ENCODE measurements at regions not wholly inside any gene's neighbourhood (a gene's known extent, or its start where the extent isn't known, plus 50 kb on each side); places are given as distances from the start of the nearest gene placed in this dataset.

- Histone ChIP-seq H3K4me3 (no peak overlapping the region), H3K27ac (no peak overlapping the region)
These were observed 301.9 kb downstream of the GPAT3 start for GRCh38 chr4:83837614-83838308.

DNA sequence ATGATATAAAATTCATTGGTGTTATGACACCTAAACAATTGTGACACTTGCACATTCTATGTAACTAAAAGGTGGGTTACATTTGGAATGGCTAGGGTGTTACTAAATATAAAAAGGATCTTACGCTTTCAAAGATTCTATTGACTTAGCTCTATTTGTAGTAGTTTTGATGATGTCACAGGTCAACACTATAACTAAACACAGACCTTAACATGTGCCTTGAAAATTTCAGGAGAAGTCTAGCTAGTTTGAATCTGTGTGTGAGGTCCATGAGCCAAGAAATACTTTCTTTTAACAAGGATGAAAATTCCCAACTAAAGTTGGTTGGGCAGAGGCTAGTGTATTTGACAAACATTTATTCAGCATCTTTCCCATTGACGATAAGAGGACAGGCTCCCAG is 298.0 kb downstream of the GPAT3 start:
- H3K4me3 ChIP-seq: no peak overlapping the region
- no peak overlapping the region for H3K27ac ChIP-seq

DNA sequence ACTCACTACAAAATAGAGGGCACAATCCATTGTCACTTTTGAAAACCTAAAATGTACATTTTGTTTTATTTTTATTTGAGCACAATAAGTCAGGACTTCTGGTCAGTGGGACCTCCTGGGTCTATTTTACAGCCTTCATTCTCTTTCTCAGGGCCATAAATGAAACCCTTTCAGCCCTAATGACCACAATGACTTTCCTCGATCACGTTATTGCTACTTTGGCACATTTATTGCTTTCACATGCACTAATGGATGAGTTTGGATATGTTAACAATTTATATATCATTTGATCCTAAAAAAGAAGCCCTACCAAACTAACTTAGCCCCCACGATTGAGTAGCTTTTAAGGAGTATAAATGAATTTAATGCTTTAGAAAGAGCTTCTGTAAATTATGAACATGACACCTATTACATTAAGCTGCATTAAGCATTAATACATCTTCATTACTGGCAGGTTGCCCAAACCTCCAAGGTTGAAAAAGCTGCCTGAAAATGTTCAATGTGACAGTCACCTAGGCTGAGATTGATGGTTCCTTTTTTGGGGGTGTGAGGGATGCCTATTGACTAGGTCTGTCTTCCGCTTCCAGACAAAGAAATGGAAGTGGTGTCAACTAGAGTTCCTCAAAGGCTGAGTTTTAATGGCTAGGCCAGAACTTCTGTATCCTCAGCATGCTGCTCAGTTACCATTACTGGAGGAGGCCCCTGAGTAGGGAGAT is 296.4 kb downstream of the GPAT3 start:
- Histone ChIP-seq H3K4me3 (no peak overlapping the region), H3K27ac (no peak overlapping the region)

GRCh38 chr4:83831588-83831987 is 295.7 kb downstream of the GPAT3 start:
- Histone ChIP-seq H3K27ac (no peak overlapping the region), H3K4me3 (no peak overlapping the region)

DNA sequence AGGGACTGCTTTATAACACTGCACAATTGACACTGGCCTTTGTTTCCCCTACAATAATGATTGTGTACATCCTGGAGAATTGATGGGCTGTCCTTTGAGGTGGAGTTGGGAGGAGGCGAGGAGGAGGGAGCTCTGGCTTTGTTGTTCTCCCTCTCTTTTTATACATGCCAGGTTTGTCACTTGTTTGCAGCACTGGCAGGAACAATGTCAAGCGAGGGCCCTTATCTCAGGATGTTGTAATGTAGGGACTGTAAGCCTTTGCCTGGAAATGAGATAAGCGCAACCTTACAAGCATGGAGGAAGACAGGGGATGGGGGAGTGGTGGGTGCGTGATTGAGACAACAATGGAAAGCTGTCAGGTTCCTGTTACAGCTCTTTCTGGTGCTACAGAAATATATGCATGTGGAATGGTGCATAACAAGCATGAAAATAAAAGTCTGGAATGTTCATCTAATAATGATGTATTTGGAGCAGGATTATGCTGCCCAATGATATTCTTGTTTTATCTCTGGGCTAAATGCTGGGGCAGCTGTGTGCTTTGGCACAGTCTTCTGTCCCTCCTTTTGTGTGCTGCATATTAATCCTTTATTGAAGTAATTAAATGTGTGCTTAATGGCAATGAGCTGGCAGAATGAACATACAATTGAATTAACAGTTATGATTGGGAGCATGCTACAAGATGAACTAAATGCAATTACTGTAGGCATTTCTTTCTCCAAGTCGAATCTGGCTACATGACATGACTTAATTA is 294.4 kb downstream of the GPAT3 start:
- Histone ChIP-seq H3K4me3 (no peak overlapping the region), H3K27ac (no peak overlapping the region)

GRCh38 chr4:83828601-83829000 is 292.7 kb downstream of the GPAT3 start:
- Histone ChIP-seq H3K4me3 (no peak overlapping the region), H3K27ac (no peak overlapping the region)

- Histone ChIP-seq H3K27ac (no peak overlapping the region), H3K4me3 (no peak overlapping the region)
These were observed 285.6 kb downstream of the GPAT3 start for GRCh38 chr4:83821493-83821892.

DNA sequence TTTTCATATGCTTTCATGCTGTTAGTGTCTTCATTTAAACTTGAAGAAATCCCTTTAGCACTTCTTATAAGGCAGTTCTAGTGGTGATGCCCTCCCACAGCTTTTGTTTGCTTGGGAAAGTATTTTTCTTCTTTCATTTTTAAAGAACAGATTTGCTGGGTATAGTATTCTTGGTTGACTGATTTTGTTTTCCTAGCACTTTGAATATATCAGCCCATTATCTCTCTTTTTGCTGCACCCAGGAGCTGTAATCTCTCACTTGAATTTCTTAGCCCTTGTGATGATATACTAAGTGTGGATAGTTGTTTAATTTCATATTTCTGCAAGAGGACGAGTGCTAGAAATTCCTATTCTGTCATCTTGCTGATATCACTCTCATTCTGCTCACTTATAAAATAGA is 283.7 kb downstream of the GPAT3 start:
- H3K27ac ChIP-seq: no peak overlapping the region
- H3K4me3 ChIP-seq: no peak overlapping the region

- Histone ChIP-seq H3K27ac (no peak overlapping the region), H3K4me3 (no peak overlapping the region)
These were observed 274.5 kb downstream of the GPAT3 start for GRCh38 chr4:83810428-83810827.

DNA sequence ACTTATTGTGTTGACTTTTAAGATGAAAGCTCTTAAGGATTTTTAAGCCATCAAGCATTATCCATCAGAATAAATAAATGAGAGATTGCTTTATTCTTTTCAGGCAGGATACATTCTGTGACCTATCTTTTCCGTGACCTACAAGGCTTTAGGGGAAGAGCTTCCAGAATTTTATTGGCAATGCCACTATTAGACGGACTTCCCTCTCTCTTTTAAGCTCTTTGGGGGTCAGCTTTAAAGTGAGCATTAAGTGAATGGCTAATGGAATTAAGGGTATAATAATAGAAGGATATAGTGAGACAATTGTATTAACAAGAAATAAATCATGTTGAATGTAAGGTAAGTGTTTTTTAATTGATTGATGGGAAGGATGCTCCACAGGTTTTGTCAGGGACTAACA is 273.7 kb downstream of the GPAT3 start:
- H3K4me3 ChIP-seq: no peak overlapping the region
- no peak overlapping the region for H3K27ac ChIP-seq

DNA sequence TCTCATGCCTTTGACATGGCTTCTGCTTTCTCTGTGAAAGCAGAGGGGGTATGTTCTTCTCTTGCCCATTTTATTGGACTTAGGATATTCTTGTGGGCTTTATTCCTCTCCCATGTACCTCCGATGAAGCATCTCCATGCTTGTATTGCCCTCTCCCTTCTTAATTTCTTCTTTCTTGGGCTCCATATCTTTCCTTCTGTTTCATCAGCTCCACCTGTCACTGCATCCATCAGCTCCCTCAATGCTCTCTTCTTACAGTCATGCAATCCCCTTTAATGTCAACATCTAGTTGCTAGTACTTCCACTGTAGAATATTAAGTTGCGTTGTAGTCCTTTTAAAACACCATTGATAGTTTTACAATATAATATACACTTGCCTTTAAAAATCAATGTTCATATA is 257.6 kb downstream of the GPAT3 start:
- Histone ChIP-seq H3K27ac (no peak overlapping the region), H3K4me3 (no peak overlapping the region)

DNA sequence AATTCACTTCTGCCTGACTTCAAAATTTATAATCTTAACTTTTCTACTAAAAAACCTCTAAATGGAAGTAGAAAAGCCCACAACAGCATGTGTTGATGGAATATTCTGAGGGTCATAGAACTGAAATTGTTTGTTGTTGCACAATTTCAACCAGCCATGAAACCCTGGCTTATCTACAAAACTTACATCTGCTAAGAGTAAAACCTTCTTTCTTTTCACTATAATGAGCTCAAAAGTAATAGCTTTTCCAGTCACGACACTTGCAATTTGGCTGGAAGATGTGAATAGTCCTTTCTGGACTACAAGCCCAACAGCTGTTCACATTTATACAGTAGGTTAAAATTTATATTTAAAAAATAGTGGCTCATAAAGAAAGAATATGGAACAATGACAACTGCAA is 250.0 kb downstream of the GPAT3 start:
- Histone ChIP-seq H3K27ac (no peak overlapping the region), H3K4me3 (no peak overlapping the region)

DNA sequence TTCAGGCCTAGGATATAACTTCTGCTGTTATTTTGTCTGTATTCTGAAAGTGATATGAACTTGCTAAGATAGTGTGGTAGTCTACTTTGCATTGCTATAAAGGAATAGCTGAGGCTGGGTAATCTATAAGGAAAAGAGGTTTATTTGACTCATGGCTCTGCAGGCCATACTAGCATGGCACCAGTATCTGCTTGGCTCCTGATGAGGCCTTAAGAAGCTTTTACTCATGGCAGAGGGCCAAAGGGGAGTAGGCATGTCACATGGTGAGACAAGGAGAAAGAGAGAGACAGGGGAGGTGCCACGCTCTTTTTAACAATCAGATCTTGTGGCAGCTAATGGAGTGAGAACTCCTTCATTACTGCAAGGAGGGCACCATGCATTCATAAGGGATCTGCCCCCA is 247.3 kb downstream of the GPAT3 start:
- H3K4me3 ChIP-seq: no peak overlapping the region
- H3K27ac ChIP-seq: no peak overlapping the region

GRCh38 chr4:83782591-83782990 is 246.7 kb downstream of the GPAT3 start:
- Histone ChIP-seq H3K27ac (no peak overlapping the region), H3K4me3 (no peak overlapping the region)

DNA sequence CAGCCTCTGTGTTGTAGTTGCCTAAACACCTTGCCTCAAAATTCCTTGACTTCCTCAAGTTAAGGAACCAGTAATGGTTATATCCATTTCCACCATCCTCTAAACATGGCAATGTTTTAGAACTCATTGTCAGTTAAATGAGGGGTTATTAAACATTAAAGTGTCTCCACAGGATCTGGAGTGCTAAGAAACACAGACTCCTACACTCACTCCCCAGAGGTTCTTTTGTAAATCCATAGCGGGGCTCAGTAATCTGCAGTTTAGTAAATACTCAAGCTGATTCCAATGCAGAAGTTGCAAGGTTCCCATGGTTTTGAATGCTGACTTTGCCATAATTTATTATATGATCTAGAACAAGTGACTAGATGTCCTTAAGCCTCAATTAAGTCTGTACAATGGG is 245.5 kb downstream of the GPAT3 start:
- no peak overlapping the region for H3K4me3 ChIP-seq

DNA sequence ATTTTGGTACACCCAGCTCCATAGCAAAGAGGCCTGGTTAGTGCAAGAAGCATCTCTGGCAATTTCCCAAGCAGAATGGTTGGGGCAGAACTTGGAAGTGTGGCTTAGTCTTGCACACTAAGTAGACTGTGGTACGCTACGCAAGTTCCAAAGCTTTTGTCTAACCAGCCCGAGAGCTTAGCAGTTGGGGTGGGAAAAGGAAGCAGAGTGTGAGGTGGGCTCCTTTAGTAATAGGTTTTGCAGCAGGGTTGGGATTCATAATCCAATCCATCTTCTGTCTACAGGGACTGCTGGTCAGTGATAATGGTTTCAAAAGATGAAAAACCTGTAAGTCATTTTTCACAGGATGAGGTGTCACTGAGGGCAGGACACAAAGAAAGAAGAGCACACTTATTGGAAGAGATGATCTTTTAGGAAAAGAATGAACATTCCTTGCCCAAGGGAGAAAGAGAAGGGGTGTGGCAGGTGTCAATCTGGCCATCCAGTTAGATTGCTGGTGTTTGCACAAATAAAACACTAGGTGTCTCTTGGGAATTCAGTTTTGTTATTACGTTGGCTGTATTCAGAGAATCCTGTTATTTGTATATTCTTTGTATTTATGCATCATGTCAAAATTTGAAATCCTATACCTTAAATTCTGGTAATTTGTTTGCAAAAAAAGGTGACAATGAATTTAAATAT is 244.3 kb downstream of the GPAT3 start:
- Histone ChIP-seq H3K27ac (no peak overlapping the region), H3K4me3 (no peak overlapping the region)

More for the DNA sequence above, 245.5 kb downstream of the GPAT3 start:
- no peak overlapping the region for H3K27ac ChIP-seq

- no peak overlapping the region for H3K4me3 ChIP-seq
- no peak overlapping the region for H3K27ac ChIP-seq
These were observed 243.5 kb downstream of the GPAT3 start for GRCh38 chr4:83779103-83780052.

- H3K4me3 ChIP-seq: no peak overlapping the region
These were observed 236.8 kb downstream of the GPAT3 start for GRCh38 chr4:83772685-83773084.

DNA sequence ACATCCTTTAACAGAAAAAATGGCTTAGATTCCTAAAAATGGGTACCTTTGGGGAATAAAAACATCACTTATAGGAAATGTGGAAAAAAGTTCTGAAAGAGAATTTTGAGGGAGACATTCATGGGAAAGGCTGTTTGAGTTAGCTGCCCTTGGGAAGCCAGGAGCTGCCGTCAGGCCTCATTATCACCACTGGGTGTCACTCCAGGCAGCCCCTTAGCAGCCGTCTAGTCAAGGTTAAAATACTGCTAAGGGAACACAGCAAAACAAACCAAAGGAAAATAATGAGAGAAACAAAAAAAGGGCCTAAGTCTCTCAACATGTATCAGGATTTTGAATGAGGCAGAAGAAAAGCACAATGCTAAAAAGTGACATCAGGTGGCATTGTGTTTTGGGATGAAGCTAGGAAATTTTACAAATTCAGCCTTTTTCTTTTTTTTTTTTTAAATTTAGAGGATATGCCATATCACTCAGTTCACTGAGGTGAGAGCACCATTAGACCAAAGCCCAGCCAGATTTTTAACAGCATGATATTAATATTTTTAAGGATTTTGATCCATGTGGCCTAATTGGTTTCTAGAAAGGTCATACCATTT is 235.3 kb downstream of the GPAT3 start:
- H3K4me3 ChIP-seq: no peak overlapping the region
- no peak overlapping the region for H3K27ac ChIP-seq

More at GRCh38 chr4:83772685-83773084, 236.8 kb downstream of the GPAT3 start:
- no peak overlapping the region for H3K27ac ChIP-seq

Measured in skin epidermis (tissue), 12 donors.